HFFc6 (cell line): ENCODE measurements at regions not wholly inside any gene's neighbourhood (a gene's known extent, or its start where the extent isn't known, plus 50 kb on each side); places are given as distances from the start of the nearest gene placed in this dataset.

ENCODE experiments used
- DNase-seq: peaks from one replicate; pipeline ENCODE4 v3.0.0-alpha.2; 2018
- H3K27ac Mint-ChIP-seq: 2 replicates; pipeline ENCODE4 v1.8.0; 2020; ENCODE audit warnings: mild to moderate bottlenecking, mixed read lengths
- H3K27me3 Mint-ChIP-seq: 2 replicates; pipeline ENCODE4 v1.8.0; 2021; ENCODE audit warnings: mild to moderate bottlenecking, moderate library complexity, mixed read lengths; ENCODE audit not compliant: insufficient read depth
- H3K36me3 Mint-ChIP-seq: 2 replicates; pipeline ENCODE4 v1.8.0; 2021; ENCODE audit warnings: low read depth, mixed read lengths
- H3K4me1 Mint-ChIP-seq: 2 replicates; pipeline ENCODE4 v1.8.0; 2020; ENCODE audit warnings: low read depth, mixed read lengths
- H3K4me3 Mint-ChIP-seq: 2 replicates; pipeline ENCODE4 v1.8.0; 2020; ENCODE audit warnings: mild to moderate bottlenecking, moderate library complexity, mixed read lengths
- H3K9me3 Mint-ChIP-seq: 2 replicates; pipeline ENCODE4 v1.8.0; 2020; ENCODE audit warnings: mild to moderate bottlenecking, mixed read lengths
- TF ChIP-seq, protein P1 (sequence below): fragments of 200-600 bp; sonication (generic); IDR thresholded peaks from 2 replicates; pipeline ENCODE4 v1.5.0; 2021; ENCODE audit warnings: antibody characterized with exemption, mild to moderate bottlenecking

DNA sequence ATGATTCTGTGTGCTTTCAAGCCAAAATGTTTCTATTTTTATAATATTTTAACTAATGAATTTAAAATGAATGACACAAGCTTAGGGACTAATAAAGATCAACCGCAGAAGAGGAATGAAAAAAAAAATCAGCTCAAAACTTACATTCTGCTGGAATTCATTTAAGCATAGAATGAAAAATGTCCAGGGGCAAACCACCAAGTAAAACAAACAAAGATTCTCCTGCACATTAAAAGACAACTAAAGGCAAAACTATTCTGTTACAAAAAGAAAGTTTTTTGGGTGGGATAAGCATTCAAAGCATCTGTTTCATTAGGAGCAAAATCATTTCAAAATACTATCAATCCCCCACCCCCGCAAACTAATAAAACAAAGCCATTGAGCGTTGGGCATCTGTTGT lies 99.3 kb upstream of the SOX11 start:
- no peaks in the 10 kb centered on the region for H3K4me1 Mint-ChIP-seq
- peaks cover 92% of the 10 kb centered on the region for H3K9me3 Mint-ChIP-seq
- no peaks in the 10 kb centered on the region; the same call in 1 of the 2 replicates for H3K27me3 Mint-ChIP-seq
- TF ChIP-seq, protein P1, sequence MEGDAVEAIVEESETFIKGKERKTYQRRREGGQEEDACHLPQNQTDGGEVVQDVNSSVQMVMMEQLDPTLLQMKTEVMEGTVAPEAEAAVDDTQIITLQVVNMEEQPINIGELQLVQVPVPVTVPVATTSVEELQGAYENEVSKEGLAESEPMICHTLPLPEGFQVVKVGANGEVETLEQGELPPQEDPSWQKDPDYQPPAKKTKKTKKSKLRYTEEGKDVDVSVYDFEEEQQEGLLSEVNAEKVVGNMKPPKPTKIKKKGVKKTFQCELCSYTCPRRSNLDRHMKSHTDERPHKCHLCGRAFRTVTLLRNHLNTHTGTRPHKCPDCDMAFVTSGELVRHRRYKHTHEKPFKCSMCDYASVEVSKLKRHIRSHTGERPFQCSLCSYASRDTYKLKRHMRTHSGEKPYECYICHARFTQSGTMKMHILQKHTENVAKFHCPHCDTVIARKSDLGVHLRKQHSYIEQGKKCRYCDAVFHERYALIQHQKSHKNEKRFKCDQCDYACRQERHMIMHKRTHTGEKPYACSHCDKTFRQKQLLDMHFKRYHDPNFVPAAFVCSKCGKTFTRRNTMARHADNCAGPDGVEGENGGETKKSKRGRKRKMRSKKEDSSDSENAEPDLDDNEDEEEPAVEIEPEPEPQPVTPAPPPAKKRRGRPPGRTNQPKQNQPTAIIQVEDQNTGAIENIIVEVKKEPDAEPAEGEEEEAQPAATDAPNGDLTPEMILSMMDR, result no peak
- H3K27ac Mint-ChIP-seq, result no peak overlapping the region
- H3K36me3 Mint-ChIP-seq, result peaks cover 5% of the 10 kb centered on the region; the same call in 1 of the 2 replicates
- no peak for DNase-seq
- no peak overlapping the region for H3K4me3 Mint-ChIP-seq

DNA sequence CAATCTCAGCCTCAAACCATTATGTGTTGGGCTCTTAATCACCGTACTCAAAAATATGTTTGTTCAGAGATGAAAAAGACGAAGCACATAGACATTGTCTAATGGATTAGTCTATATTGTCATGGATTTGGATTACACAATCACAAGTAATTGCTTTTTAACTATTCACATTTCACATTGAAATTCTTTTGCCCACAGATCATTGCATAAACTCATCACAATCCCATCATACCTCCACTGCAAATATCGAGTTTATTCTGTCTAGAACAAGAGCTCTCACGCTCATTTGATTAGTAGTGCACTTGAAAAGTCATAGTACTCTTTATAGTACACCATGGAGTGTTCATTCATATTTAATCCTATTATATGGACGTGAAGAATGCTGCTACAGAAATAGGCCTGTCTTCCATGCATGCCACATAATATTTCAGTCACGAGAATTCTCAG lies 97.9 kb upstream of the SOX11 start:
- peaks cover 5% of the 10 kb centered on the region; the same call in 1 of the 2 replicates for H3K36me3 Mint-ChIP-seq
- H3K27me3 Mint-ChIP-seq, result peaks cover 1% of the 10 kb centered on the region; the same call in 1 of the 2 replicates
- DNase-seq, result no peak
- TF ChIP-seq, protein P1, result no peak
- H3K9me3 Mint-ChIP-seq, result peaks cover 87% of the 10 kb centered on the region
- no peaks in the 10 kb centered on the region for H3K4me1 Mint-ChIP-seq
- no peak overlapping the region for H3K27ac Mint-ChIP-seq
- no peak overlapping the region for H3K4me3 Mint-ChIP-seq

DNA sequence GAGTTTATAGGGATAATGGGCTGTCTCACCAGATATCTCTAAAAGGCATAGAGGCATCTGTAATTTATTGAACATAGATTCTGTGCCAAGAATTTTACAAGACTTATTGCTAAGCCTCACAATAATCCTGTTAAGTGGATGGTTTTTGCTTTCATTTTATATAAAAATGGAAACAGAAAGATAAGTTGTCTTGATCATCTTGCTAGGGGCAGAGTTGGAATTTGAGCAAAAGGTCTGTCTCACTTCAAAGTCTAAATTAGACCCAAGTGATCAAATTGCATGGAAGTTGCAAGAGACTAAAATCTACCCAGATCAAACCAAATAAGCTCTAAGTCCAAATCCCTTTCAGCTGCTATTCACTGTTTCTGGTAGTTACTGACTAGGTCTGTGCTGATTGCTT lies 95.3 kb upstream of the SOX11 start:
- no peak for DNase-seq
- Mint-ChIP-seq H3K4me1 (no peaks in the 10 kb centered on the region), H3K9me3 (peaks cover 65% of the 10 kb centered on the region), H3K36me3 (peaks cover 5% of the 10 kb centered on the region; the same call in 1 of the 2 replicates), H3K4me3 (no peak overlapping the region), H3K27me3 (peaks cover 1% of the 10 kb centered on the region; the same call in 1 of the 2 replicates), H3K27ac (no peak overlapping the region)
- TF ChIP-seq, protein P1, result no peak

DNA sequence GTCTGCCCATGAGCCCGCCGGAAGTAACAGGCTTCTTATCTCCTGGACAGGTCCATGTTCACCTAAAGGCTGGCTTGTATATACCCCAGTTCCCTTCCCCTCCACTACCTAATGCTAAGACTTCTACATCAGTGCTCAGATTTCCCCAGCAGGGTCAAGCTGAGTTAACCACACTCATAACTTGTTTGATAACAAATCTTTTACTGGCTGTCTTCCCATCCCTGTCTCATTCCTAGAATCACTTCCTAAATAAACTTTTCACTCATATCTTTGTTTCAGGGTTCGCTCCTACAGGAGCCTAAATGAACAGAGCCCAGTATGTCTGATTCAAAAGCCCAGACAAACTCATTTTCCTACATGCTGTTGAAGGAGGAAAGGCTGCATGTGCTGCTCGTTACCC lies 94.0 kb upstream of the SOX11 start:
- H3K4me1 Mint-ChIP-seq, result no peaks in the 10 kb centered on the region
- no peak overlapping the region for H3K27ac Mint-ChIP-seq
- peaks cover 1% of the 10 kb centered on the region; the same call in 1 of the 2 replicates for H3K27me3 Mint-ChIP-seq
- H3K9me3 Mint-ChIP-seq, result peaks cover 62% of the 10 kb centered on the region
- no peak for DNase-seq
- TF ChIP-seq, protein P1, result no peak
- no peak overlapping the region for H3K4me3 Mint-ChIP-seq
- peaks cover 5% of the 10 kb centered on the region; the same call in 1 of the 2 replicates for H3K36me3 Mint-ChIP-seq

DNA sequence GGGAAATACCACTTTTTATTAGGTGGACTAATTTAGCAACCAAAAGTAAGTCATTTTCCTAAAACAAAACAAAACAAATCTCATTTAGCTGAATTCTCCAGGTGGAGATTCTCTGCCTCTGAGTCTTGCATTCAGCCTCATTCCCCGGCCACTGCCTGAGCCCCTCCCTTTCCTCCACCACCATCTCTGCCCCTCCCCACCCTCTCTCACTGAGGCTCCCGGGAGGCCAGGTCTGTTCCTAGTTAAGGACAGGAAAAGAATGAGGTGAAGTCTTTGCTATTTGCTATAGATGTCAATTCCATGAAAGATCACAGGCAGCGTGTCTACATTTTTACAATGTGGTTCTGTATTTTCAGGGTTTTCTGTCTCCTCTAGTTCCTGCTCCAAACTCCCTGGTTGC lies 83.0 kb upstream of the SOX11 start:
- Mint-ChIP-seq H3K36me3 (no peaks in the 10 kb centered on the region), H3K4me3 (no peak overlapping the region), H3K4me1 (no peaks in the 10 kb centered on the region), H3K27me3 (no peaks in the 10 kb centered on the region), H3K27ac (no peak overlapping the region), H3K9me3 (peaks cover 70% of the 10 kb centered on the region)
- no peak for DNase-seq
- TF ChIP-seq, protein P1, result no peak

DNA sequence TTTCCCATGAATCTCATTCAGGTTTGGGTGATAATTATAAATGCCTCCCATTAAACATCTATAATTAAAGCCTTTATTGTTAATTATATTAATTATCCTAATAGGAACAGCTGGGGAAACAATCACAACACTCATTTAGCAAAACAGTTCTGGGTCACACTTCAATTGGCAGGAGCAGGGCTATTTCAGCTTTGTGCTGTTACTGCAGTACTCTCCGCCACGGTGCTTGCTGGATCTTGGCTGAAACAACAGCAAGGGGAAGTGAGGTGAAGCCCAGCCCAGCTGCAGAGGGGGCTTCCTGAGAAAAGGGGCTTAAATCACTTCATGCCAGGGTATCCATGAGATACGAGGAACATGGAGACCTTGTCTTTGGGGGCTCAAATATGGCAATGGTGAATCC lies 79.5 kb upstream of the SOX11 start:
- no peak overlapping the region for H3K27ac Mint-ChIP-seq
- H3K27me3 Mint-ChIP-seq, result no peaks in the 10 kb centered on the region
- TF ChIP-seq, protein P1, result no peak
- no peaks in the 10 kb centered on the region for H3K36me3 Mint-ChIP-seq
- peaks cover 71% of the 10 kb centered on the region for H3K9me3 Mint-ChIP-seq
- H3K4me3 Mint-ChIP-seq, result no peak overlapping the region
- H3K4me1 Mint-ChIP-seq, result no peaks in the 10 kb centered on the region
- no peak for DNase-seq
